ENCODE measurements at regions not wholly inside any gene's neighbourhood (a gene's known extent, or its start where the extent isn't known, plus 50 kb on each side); places are given as distances from the start of the nearest gene placed in this dataset.

DNA sequence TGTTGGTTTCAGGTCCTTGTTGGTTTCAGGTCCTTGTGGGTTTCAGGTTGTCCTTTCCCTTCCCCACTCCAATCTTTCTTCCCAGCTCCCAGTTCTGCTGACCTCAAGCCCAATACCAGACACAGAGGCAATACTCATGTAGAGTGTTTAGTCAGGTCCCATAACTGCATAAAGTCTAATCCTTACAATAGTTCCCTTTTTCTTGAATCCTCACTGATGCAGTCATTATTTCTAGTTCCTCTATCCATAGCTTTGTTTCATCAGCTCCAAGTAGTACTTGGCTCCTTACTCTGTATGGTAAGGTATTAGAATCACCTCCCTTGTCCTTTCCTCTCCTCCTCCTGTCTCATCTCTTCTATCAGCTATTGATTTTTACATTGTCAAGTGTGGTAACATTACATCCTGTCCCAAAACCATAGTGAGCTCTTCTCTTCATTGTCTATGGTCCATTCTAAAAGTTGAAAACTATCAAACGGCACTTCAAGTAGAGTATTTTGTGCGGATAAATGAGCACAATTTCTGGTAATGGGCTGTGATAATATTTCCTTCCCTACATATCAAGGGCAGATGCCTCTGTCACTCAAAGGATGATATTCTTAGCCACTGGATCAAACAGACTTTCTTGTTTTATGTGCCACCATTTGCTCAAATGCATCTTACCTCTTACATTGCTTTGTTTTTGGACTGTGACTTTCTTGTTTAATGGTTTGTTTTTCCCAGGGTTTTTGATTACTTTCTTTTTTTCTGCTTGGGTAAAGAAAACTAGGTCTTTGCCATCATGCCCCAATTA, 57.2 kb upstream of the JDP2 start:
- DNase-seq (ENCODE audit: low read depth in 2 of 2): no peak

DNA sequence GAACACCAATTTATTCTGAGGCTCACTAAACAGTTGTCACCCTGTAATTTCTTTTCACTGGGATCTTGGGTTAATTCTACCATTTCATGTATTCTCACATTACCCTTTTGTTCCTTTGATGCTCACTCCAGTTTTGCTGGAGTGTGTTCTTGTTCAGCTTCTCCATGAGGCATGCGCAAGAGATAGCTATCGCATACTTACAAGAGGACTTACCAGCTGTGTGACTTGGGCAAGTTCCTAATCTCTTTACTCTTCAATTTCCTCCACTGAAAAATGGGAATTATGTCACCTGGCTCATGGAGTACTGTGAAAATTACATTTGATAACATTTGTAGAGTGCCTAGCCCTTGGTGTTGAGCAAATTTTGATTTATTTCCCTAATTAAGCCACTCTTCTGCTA, 56.5 kb upstream of the JDP2 start:
- no peak for DNase-seq (ENCODE audit: low read depth in 2 of 2)

DNA sequence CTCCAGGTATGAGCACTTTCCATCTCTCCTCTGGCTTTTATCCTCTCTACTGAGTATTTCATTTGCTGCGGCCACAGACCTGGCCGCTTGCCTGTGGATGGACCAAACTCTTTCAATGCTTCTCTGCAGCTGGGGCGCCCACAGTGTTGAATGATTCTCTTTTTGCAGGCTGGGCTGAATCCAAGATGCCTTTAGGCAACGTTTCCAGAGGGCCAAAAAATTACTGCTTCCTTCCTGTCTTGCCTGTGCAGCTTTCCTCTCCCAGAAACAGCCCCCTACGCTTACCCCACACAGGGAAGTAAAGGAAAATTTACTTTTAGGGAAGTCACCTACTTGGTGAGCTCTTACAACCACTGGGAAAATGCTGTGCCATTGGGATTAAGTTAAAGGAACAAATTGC, 55.6 kb upstream of the JDP2 start:
- DNase-seq (ENCODE audit: low read depth in 2 of 2): no peak

DNA sequence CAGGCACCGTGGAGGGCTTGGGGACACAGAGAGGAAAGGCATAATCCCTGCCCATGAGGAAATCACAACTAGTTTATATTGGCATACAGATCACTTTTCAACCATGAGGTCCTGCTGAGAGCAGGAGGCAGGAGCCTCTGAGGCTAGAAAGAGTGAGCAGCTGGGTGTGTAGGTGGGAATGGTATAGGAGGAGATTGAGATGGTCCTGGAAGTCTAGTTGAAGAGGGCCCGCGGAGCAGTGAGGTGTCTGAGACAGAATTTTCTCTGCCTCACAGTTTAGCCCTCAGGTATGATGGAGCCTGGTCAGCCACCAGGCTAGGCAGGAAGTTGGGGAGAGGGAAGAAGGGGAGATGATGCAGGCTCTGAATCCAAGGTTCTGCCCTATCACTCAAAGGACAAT, 54.7 kb upstream of the JDP2 start:
- DNase-seq (ENCODE audit: low read depth in 2 of 2): no peak

DNA sequence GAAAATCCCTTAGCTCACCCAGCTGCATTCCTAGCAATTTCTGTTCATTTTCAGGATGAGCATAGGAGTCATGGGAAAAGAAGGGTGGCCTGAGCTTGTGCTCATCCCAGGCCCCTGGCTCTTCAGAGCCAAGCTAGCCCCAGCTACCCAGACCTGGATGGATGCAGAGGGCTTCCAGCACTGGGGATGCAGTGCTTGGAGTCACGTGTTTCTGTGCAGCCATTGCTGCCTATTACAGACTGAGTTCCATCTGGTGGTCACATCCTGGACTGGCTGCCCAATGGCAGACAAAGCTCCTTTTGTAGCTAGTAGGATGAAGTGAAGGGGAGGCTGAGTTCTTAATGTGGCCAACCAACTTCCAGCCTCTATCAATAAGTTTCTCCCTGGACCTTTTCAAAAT, 54.2 kb upstream of the JDP2 start:
- no peak for DNase-seq (ENCODE audit: low read depth in 2 of 2)

DNA sequence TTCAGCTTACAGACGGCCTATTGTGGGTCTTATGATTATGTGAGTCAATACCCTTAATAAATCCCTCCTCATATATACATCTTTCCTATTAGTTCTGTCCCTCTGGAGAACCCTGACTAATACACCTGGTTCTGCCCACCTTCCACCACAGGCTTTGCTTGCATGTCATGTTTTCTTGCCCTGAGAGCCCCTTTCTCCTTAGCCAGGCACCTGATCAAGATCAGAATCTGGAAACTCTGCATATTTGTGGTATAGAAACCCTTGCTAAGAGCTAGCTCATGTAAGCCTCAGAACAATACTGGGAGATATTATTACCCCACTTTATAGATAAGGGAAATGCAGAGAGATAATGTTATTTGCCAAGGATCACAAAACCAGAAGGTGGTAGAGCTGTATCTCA, 52.9 kb upstream of the JDP2 start:
- DNase-seq (ENCODE audit: low read depth in 2 of 2): no peak

DNA sequence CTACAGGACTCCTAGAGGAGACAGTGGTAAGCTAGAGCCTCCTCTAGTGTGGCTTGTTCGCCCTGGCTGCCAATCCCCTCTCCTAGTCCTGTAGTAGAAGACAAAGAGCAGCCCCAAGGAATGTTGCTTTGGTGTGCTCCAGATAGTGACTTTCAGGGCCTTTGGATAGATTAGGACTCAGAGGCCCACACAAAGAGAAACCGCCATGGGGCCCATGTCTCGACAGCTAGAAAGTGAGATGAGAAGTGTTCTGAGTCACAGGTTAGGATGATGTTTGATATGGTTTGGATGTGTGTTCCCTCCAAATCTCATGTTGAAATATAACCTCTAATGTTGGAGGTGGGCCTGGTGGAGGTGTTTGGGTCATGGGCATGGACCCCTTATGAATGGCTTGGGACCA, 51.8 kb upstream of the JDP2 start:
- DNase-seq (ENCODE audit: low read depth in 2 of 2): no peak

Measured in stimulated activated CD4-positive, alpha-beta T cell treated with anti-CD3 and anti-CD28 coated beads, Interleukin-1b, Interleukin-23, amount 100 ng/mL, for 4 hours (primary cell).